BJ (cell line): ENCODE measurements at regions not wholly inside any gene's neighbourhood (a gene's known extent, or its start where the extent isn't known, plus 50 kb on each side); places are given as distances from the start of the nearest gene placed in this dataset.

ENCODE experiments used
- CTCF ChIA-PET: fragments of 350-600 bp; formaldehyde crosslinking; extraction: SDS; loops from one replicate; lab custom pipeline; 2021; ENCODE audit warnings: antibody characterized with exemption, inconsistent platforms; lab: Yijun Ruan, JAX
- POLR2A ChIA-PET: fragments of 300-600 bp; sonication (Branson Sonifier 250); formaldehyde crosslinking; extraction: SDS; loops from one replicate; lab custom pipeline; 2021; ENCODE audit warnings: antibody characterized with exemption; lab: Charles Lee
- DNase-seq: peaks from one replicate; pipeline ENCODE4 v3.0.0-alpha.2; 2011; ENCODE audit warnings: low read depth
- H3K27me3 ChIP-seq: 2 replicates; pipeline ENCODE4 v1.6.0; 2011; ENCODE audit warnings: low read length; ENCODE audit not compliant: control insufficient read depth, insufficient read depth
- H3K36me3 ChIP-seq: 2 replicates; pipeline ENCODE4 v1.5.1; 2011; ENCODE audit warnings: low read length; ENCODE audit not compliant: control insufficient read depth, insufficient read depth
- H3K4me3 ChIP-seq: 2 replicates; pipeline ENCODE4 v1.5.1; 2011; ENCODE audit warnings: low read depth, mild to moderate bottlenecking, control low read depth, low read length
- CTCF ChIP-seq: IDR thresholded peaks from 2 replicates; pipeline ENCODE4 v1.5.1; 2011; ENCODE audit warnings: low read depth, mild to moderate bottlenecking, control low read depth, inconsistent platforms, low read length, moderate library complexity; ENCODE audit not compliant: insufficient read depth

GRCh38 chr15:29540479-29540878, 270.9 kb upstream of the NSMCE3 start:
- H3K27me3 ChIP-seq, result no peaks in the 10 kb centered on the region
- ChIA-PET POLR2A (no interaction called here), CTCF (no interaction called here)
- no peak overlapping the region for H3K4me3 ChIP-seq
- no peak for TF ChIP-seq CTCF
- H3K36me3 ChIP-seq, result no peaks in the 10 kb centered on the region
- no peak for DNase-seq

- no peak for TF ChIP-seq CTCF
- CTCF ChIA-PET, result no interaction called here
Measured at GRCh38 chr15:29539736-29540135, 270.1 kb upstream of the NSMCE3 start.

GRCh38 chr15:29538044-29538443, 268.4 kb upstream of the NSMCE3 start:
- ChIA-PET POLR2A (no interaction called here), CTCF (no interaction called here)
- DNase-seq, result no peak
- no peak for TF ChIP-seq CTCF
- H3K36me3 ChIP-seq, result no peaks in the 10 kb centered on the region
- no peaks in the 10 kb centered on the region for H3K27me3 ChIP-seq
- no peak overlapping the region for H3K4me3 ChIP-seq

More at GRCh38 chr15:29539736-29540135, 270.1 kb upstream of the NSMCE3 start:
- no peaks in the 10 kb centered on the region for H3K36me3 ChIP-seq
- H3K4me3 ChIP-seq, result no peak overlapping the region
- POLR2A ChIA-PET, result no interaction called here
- DNase-seq, result no peak
- no peaks in the 10 kb centered on the region for H3K27me3 ChIP-seq

- no peaks in the 10 kb centered on the region for H3K27me3 ChIP-seq
- no peaks in the 10 kb centered on the region for H3K36me3 ChIP-seq
- POLR2A ChIA-PET, result no interaction called here
- CTCF ChIA-PET, result no interaction called here
- DNase-seq, result no peak
- TF ChIP-seq CTCF, result no peak
- no peak overlapping the region for H3K4me3 ChIP-seq
Measured at GRCh38 chr15:29535952-29536351, 266.3 kb upstream of the NSMCE3 start.

- Histone ChIP-seq H3K36me3 (no peaks in the 10 kb centered on the region), H3K4me3 (no peak overlapping the region), H3K27me3 (no peaks in the 10 kb centered on the region)
- CTCF ChIA-PET, result no interaction called here
- no peak for DNase-seq
- TF ChIP-seq CTCF, result no peak
- POLR2A ChIA-PET, result no interaction called here
Measured at GRCh38 chr15:29534378-29534777, 264.8 kb upstream of the NSMCE3 start.
